ENCODE measurements at regions not wholly inside any gene's neighbourhood (a gene's known extent, or its start where the extent isn't known, plus 50 kb on each side); places are given as distances from the start of the nearest gene placed in this dataset.

- TF ChIP-seq NFIC (IDR thresholded peaks at IDR 0.05) (no peak), FOXM1 (IDR thresholded peaks at IDR 0.05; ENCODE audit: borderline replicate concordance, low read depth) (no peak), YY1 (IDR thresholded peaks at IDR 0.05; ENCODE audit: low read depth) (no peak), EP300 (IDR thresholded peaks at IDR 0.05; ENCODE audit: borderline replicate concordance) (no peak), REST (IDR thresholded peaks at IDR 0.05; ENCODE audit: low read depth) (no peak), TEAD4 (IDR thresholded peaks at IDR 0.05) (no peak)
Measured at GRCh38 chr21:24738063-24738462, 869.2 kb downstream of the MRPL39 start.

- TF ChIP-seq NFIC (IDR thresholded peaks at IDR 0.05) (no peak), ZBTB7A (IDR thresholded peaks at IDR 0.05; ENCODE audit: low read depth) (no peak)
Measured at GRCh38 chr21:24737296-24737850, 869.9 kb downstream of the MRPL39 start.

GRCh38 chr21:24730661-24731060 lies 876.6 kb downstream of the MRPL39 start:
- TF ChIP-seq USF1 (IDR thresholded peaks at IDR 0.05) (no peak), TEAD4 (IDR thresholded peaks at IDR 0.05) (no peak), EGR1 (IDR thresholded peaks at IDR 0.05) (no peak), NFIC (IDR thresholded peaks at IDR 0.05) (no peak), TCF12 (IDR thresholded peaks at IDR 0.05; ENCODE audit: low read depth) (no peak), ZBTB7A (IDR thresholded peaks at IDR 0.05; ENCODE audit: low read depth) (no peak)

- TF ChIP-seq TAF1 (IDR thresholded peaks at IDR 0.05; ENCODE audit: low read depth) (no peak), ZBTB7A (IDR thresholded peaks at IDR 0.05; ENCODE audit: low read depth) (no peak), EGR1 (IDR thresholded peaks at IDR 0.05) (no peak), FOXM1 (IDR thresholded peaks at IDR 0.05; ENCODE audit: borderline replicate concordance, low read depth) (no peak), USF1 (IDR thresholded peaks at IDR 0.05) (no peak), YY1 (IDR thresholded peaks at IDR 0.05; ENCODE audit: low read depth) (no peak), MAX (IDR thresholded peaks at IDR 0.05) (no peak), REST (IDR thresholded peaks at IDR 0.05; ENCODE audit: low read depth) (no peak), TEAD4 (IDR thresholded peaks at IDR 0.05) (no peak), EP300 (IDR thresholded peaks at IDR 0.05; ENCODE audit: borderline replicate concordance) (no peak), NFIC (IDR thresholded peaks at IDR 0.05) (no peak), CEBPB (IDR thresholded peaks at IDR 0.05) (no peak), CREB1 (IDR thresholded peaks at IDR 0.05; ENCODE audit: low read depth) (no peak), TCF12 (IDR thresholded peaks at IDR 0.05; ENCODE audit: low read depth) (no peak), RAD21 (IDR thresholded peaks at IDR 0.05; ENCODE audit: low read depth) (no peak)
Measured at GRCh38 chr21:24729568-24729967, 877.7 kb downstream of the MRPL39 start.

GRCh38 chr21:24727803-24728440 lies 879.4 kb downstream of the MRPL39 start:
- no peak for TF ChIP-seq TCF12 (IDR thresholded peaks at IDR 0.05; ENCODE audit: low read depth)
- TF ChIP-seq MAX (IDR thresholded peaks at IDR 0.05), result no peak
- no peak for TF ChIP-seq RAD21 (IDR thresholded peaks at IDR 0.05; ENCODE audit: low read depth)
- no peak for TF ChIP-seq ZBTB7A (IDR thresholded peaks at IDR 0.05; ENCODE audit: low read depth)
- no peak for TF ChIP-seq CREB1 (IDR thresholded peaks at IDR 0.05; ENCODE audit: low read depth)
- TF ChIP-seq TAF1 (IDR thresholded peaks at IDR 0.05; ENCODE audit: low read depth), result no peak
- no peak for TF ChIP-seq REST (IDR thresholded peaks at IDR 0.05; ENCODE audit: low read depth)
